WERI-Rb-1 (cell line): ENCODE measurements at regions not wholly inside any gene's neighbourhood (a gene's known extent, or its start where the extent isn't known, plus 50 kb on each side); places are given as distances from the start of the nearest gene placed in this dataset.
"Not testable (repeated sequence)": the region's sequence is repeated elsewhere in the genome, so short reads cannot be mapped to it uniquely, and the experiment has no call there.

Experiments used
- DNase-seq: peaks from one replicate; pipeline ENCODE4 v3.0.0-alpha.2; 2020
- H3K27ac ChIP-seq: fragments of 250-450 bp; sonication (Bioruptor Pico); 2 replicates; pipeline ENCODE4 v1.5.1; 2020; ENCODE audit warnings: mild to moderate bottlenecking, moderate library complexity
- H3K27me3 ChIP-seq: fragments of 250-450 bp; sonication (Bioruptor Pico); 2 replicates; pipeline ENCODE4 v1.5.1; 2021; ENCODE audit warnings: mild to moderate bottlenecking, low read depth, moderate library complexity; ENCODE audit not compliant: insufficient read depth, severe bottlenecking
- H3K36me3 ChIP-seq: fragments of 250-450 bp; sonication (Bioruptor Pico); 2 replicates; pipeline ENCODE4 v1.5.1; 2020; ENCODE audit warnings: mild to moderate bottlenecking, moderate library complexity
- H3K4me3 ChIP-seq: 2 replicates; pipeline ENCODE4 v1.5.1; 2011; ENCODE audit warnings: low read depth, mild to moderate bottlenecking, control low read depth, low read length
- H3K9me3 ChIP-seq: fragments of 250-450 bp; sonication (Bioruptor Pico); 2 replicates; pipeline ENCODE4 v1.5.1; 2021; ENCODE audit warnings: mild to moderate bottlenecking, moderate library complexity; ENCODE audit not compliant: severe bottlenecking
- TF ChIP-seq, protein P1 (sequence below): IDR thresholded peaks from 2 replicates; pipeline ENCODE4 v1.5.1; 2011; ENCODE audit warnings: low read depth, mild to moderate bottlenecking, control low read depth, inconsistent platforms, low read length

DNA sequence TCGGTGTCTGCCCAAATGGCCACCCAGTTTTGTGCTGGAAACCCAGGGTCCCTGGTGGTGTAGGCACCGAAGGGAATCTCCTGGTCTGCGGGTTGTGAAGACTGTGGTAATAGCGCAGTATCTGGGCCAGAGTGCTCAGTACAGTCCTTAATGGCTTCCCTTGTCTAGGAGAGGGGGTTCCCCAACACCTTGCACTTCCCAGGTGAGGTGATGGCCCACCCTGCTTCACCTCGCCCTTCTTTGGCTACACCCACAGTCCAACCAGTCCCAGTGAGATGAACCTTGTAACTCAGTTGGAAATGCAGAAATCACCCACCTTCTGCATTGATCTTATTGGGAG lies 402.4 kb downstream of the SRGAP2C start:
- TF ChIP-seq, protein P1, sequence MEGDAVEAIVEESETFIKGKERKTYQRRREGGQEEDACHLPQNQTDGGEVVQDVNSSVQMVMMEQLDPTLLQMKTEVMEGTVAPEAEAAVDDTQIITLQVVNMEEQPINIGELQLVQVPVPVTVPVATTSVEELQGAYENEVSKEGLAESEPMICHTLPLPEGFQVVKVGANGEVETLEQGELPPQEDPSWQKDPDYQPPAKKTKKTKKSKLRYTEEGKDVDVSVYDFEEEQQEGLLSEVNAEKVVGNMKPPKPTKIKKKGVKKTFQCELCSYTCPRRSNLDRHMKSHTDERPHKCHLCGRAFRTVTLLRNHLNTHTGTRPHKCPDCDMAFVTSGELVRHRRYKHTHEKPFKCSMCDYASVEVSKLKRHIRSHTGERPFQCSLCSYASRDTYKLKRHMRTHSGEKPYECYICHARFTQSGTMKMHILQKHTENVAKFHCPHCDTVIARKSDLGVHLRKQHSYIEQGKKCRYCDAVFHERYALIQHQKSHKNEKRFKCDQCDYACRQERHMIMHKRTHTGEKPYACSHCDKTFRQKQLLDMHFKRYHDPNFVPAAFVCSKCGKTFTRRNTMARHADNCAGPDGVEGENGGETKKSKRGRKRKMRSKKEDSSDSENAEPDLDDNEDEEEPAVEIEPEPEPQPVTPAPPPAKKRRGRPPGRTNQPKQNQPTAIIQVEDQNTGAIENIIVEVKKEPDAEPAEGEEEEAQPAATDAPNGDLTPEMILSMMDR: no peak
- Histone ChIP-seq H3K27ac (no peak overlapping the region), H3K9me3 (no peaks in the 10 kb centered on the region), H3K36me3 (no peaks in the 10 kb centered on the region), H3K27me3 (peaks cover 40% of the 10 kb centered on the region), H3K4me3 (no peak overlapping the region)
- no peak for DNase-seq

DNA sequence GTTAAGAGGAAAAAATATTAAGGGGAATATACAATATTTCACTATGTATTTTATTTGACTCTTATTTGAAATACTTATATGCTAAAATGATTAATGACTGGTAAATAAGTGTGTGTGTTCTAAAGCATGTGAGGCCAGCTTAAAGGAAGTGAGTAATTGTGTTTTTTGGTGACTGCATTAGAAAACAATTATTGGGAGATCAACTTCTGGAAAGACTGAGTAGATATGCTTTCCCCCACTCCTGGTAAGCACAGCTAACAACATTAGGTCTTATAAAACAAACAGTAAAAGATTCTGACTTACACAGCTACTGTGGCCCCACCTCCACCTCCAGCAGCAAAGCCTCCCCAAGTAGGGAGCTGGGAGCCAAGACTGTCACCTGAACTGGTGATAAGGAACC lies 403.0 kb downstream of the SRGAP2C start:
- no peak overlapping the region for H3K27ac ChIP-seq
- H3K27me3 ChIP-seq: peaks cover 40% of the 10 kb centered on the region
- no peaks in the 10 kb centered on the region for H3K36me3 ChIP-seq
- TF ChIP-seq, protein P1: no peak
- H3K4me3 ChIP-seq: no peak overlapping the region
- no peaks in the 10 kb centered on the region for H3K9me3 ChIP-seq
- DNase-seq: no peak

DNA sequence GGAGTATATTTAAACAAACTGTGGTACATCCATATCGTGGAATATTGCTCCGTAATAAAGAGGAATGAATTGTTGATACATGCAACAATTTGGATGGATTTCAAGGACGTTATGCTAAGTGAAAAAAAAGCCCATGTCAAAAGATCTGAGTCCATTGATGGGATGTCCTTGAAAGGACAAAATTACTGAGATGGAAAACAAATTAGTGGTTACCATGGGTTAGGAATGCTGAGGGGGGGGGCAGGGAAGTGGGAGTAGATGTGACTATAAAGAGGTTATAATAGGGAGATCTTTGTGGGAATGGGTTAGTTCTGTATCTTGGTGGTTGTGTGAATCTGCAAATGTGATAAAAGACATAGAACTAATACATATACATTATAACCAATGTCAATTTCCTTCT lies 409.3 kb downstream of the SRGAP2C start:
- H3K27ac ChIP-seq: no peak overlapping the region
- TF ChIP-seq, protein P1: no peak
- H3K4me3 ChIP-seq: no peak overlapping the region
- DNase-seq: no peak
- H3K36me3 ChIP-seq: no peaks in the 10 kb centered on the region
- peaks cover 21% of the 10 kb centered on the region for H3K27me3 ChIP-seq
- H3K9me3 ChIP-seq: no peaks in the 10 kb centered on the region

DNA sequence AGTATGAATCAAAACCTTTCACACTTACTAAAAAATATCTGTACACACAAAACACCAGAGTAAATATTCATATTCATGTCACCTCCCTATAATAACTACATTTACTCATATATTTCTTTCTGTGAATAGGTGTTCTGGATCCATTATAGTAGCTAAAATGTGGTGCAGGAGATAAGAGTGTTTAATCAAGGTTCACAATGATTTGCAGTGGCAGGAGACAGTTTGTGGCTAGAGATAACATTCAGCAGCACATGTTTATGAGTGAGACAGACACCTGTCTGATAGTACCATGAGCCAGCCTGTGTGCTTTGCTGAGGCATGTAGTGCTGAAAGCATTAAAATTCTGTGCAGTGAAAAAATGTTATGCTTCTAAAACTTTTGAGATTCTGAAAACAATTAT lies 410.3 kb downstream of the SRGAP2C start:
- Histone ChIP-seq H3K27ac (no peak overlapping the region), H3K9me3 (no peaks in the 10 kb centered on the region), H3K36me3 (no peaks in the 10 kb centered on the region), H3K27me3 (peaks cover 14% of the 10 kb centered on the region), H3K4me3 (no peak overlapping the region)
- no peak for DNase-seq
- TF ChIP-seq, protein P1: no peak

DNA sequence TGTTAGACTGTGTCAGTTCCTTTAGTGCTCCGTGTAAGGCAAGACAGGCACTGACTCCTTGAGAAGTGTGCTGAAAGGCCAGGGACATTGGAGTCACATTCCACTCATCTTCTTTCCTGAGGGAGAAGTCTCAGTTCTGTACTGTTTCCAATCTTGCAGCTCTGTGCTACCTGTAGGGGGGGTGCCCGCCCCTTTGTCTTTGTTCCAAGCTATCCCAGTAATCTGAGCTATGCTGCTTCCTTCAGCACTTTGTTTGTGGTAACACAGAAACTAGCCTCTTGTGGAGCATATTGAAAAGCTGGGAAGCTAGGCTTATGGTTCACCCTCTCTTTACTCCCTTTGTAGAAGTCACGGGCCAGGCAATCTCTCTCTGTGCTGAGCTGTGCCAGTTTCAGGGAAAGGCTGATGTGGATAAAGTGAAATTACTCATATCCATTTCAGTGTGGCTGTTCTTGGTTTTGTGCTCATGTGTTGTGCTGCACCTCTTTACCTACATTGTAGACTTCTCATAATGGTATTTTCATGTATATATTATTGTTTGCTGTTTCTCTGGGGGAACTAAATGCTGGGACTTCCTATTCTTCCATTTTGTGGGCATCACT lies 420.2 kb downstream of the SRGAP2C start:
- not testable (repeated sequence) for H3K36me3 ChIP-seq, H3K27me3 ChIP-seq, H3K9me3 ChIP-seq, DNase-seq, H3K4me3 ChIP-seq, H3K27ac ChIP-seq

DNA sequence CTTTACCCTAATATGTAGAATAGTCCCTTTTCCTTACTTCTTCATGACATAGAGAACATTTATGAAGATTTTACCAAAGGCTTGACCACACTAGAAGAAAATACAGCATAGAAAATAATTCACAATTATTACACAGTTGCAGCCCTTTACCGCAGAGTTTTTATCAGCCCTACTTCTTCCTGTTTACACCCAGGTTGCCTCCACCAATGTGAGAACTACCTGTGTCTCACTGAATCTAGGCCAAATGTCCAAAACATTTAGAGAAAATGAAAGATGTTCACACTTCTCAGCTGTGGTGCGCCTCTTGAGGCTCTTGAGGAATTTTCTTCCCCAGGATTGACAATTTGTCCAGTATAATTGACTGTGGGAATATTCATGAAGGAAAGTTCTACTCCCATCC lies 422.7 kb downstream of the SRGAP2C start:
- H3K36me3 ChIP-seq, H3K4me3 ChIP-seq, H3K27ac ChIP-seq, H3K27me3 ChIP-seq, H3K9me3 ChIP-seq, DNase-seq: not testable (repeated sequence)
